NB4 (cell line): ENCODE measurements at regions not wholly inside any gene's neighbourhood (a gene's known extent, or its start where the extent isn't known, plus 50 kb on each side); places are given as distances from the start of the nearest gene placed in this dataset.

Experiments
- CTCF ChIP-seq: IDR thresholded peaks from one replicate; pipeline ENCODE4 v1.5.1; 2012; ENCODE audit warnings: low read depth, low read length
- POLR2A ChIP-seq: IDR thresholded peaks from 2 replicates; pipeline ENCODE4 v1.6.1; 2011; ENCODE audit warnings: mild to moderate bottlenecking; ENCODE audit not compliant: insufficient read length; ENCODE audit errors: extremely low read depth

- no peak for TF ChIP-seq CTCF
- TF ChIP-seq POLR2A = no peak
Observed at GRCh38 chr1:221169447-221169889, 290.2 kb downstream of the HLX start.
